ENCODE measurements at regions not wholly inside any gene's neighbourhood (a gene's known extent, or its start where the extent isn't known, plus 50 kb on each side); places are given as distances from the start of the nearest gene placed in this dataset.

GRCh38 chr2:49770919-49771318 lies 616.6 kb upstream of the FSHR start:
- TF ChIP-seq EZH2 (IDR thresholded peaks at IDR 0.05; ENCODE audit: insufficient read depth, low read length) (no peak), CTCF (IDR thresholded peaks at IDR 0.05; ENCODE audit: insufficient read depth, low read depth, low read length) (peak; percentile 36)
